ENCODE measurements at regions not wholly inside any gene's neighbourhood (a gene's known extent, or its start where the extent isn't known, plus 50 kb on each side); places are given as distances from the start of the nearest gene placed in this dataset.

- H3K27ac ChIP-seq (ENCODE audit: low read length, poor library complexity, severe bottlenecking) = no peak overlapping the region
- H2AFZ ChIP-seq (ENCODE audit: low read depth, low read length) = no peak overlapping the region
- H2BK5ac ChIP-seq (ENCODE audit: low read depth, low read length, poor library complexity, severe bottlenecking) = no peak overlapping the region
- no peak overlapping the region for H2AK5ac ChIP-seq (ENCODE audit: low read length, severe bottlenecking)
- no peak for DNase-seq
- 92% methylated on average over 4 of the region's 5 CpGs for WGBS
- no peak overlapping the region for H4K8ac ChIP-seq (ENCODE audit: low read length)
- no peak overlapping the region for H3K4ac ChIP-seq (ENCODE audit: low read depth in 1 of 2, low read length in 2 of 2)
- no peak overlapping the region for H2BK12ac ChIP-seq (ENCODE audit: low read length in 2 of 2)
- H3K4me2 ChIP-seq (ENCODE audit: low read length, poor library complexity, severe bottlenecking) = no peak overlapping the region
- H3K4me1 ChIP-seq (ENCODE audit: control insufficient read depth, insufficient read depth, low read depth, low read length) = peaks cover 1% of the 10 kb centered on the region
- H3K9me3 ChIP-seq (ENCODE audit: control insufficient read depth, low read length) = no peaks in the 10 kb centered on the region
- H3K23ac ChIP-seq (ENCODE audit: low read length in 2 of 2) = no peak overlapping the region
- H3K27me3 ChIP-seq (ENCODE audit: control insufficient read depth in 1 of 2, insufficient read depth in 1 of 2, low read length in 2 of 2) = no peaks in the 10 kb centered on the region
- H3K36me3 ChIP-seq (ENCODE audit: control insufficient read depth in 1 of 2, insufficient read depth in 2 of 2, low read depth in 1 of 2, low read length in 2 of 2) = no peaks in the 10 kb centered on the region
- H2BK120ac ChIP-seq (ENCODE audit: low read depth, low read length) = no peak overlapping the region
- H4K91ac ChIP-seq (ENCODE audit: low read length) = no peak overlapping the region
- H3K14ac ChIP-seq (ENCODE audit: low read length in 2 of 2) = no peak overlapping the region
- H3K4me3 ChIP-seq (ENCODE audit: insufficient read depth in 1 of 2, low read depth in 1 of 2, low read length in 2 of 2) = no peak overlapping the region
- H3K18ac ChIP-seq (ENCODE audit: low read depth in 1 of 2, low read length in 2 of 2) = no peak overlapping the region
- H2BK15ac ChIP-seq (ENCODE audit: low read depth, poor library complexity, severe bottlenecking) = no peak overlapping the region
- no peak overlapping the region for H3K9ac ChIP-seq (ENCODE audit: low read length)
- no peaks in the 10 kb centered on the region for H3K79me1 ChIP-seq (replicated peaks; ENCODE audit: low read length, poor library complexity, severe bottlenecking)
These were observed 722.6 kb upstream of the NRSN1 start for GRCh38 chr6:23403460-23403859.

GRCh38 chr6:23409531-23409930, 716.5 kb upstream of the NRSN1 start:
- Histone ChIP-seq H2BK120ac (ENCODE audit: low read depth, low read length) (no peak overlapping the region), H3K14ac (ENCODE audit: low read length in 2 of 2) (no peak overlapping the region), H2BK12ac (ENCODE audit: low read length in 2 of 2) (no peak overlapping the region), H3K4me1 (ENCODE audit: control insufficient read depth, insufficient read depth, low read depth, low read length) (no peaks in the 10 kb centered on the region), H2BK5ac (ENCODE audit: low read depth, low read length, poor library complexity, severe bottlenecking) (no peak overlapping the region), H2AK5ac (ENCODE audit: low read length, severe bottlenecking) (no peak overlapping the region), H4K91ac (ENCODE audit: low read length) (no peak overlapping the region), H3K36me3 (ENCODE audit: control insufficient read depth in 1 of 2, insufficient read depth in 2 of 2, low read depth in 1 of 2, low read length in 2 of 2) (no peaks in the 10 kb centered on the region), H3K23ac (ENCODE audit: low read length in 2 of 2) (no peak overlapping the region), H3K4me3 (ENCODE audit: insufficient read depth in 1 of 2, low read depth in 1 of 2, low read length in 2 of 2) (no peak overlapping the region), H2AFZ (ENCODE audit: low read depth, low read length) (no peak overlapping the region), H3K27ac (ENCODE audit: low read length, poor library complexity, severe bottlenecking) (no peak overlapping the region), H3K4me2 (ENCODE audit: low read length, poor library complexity, severe bottlenecking) (no peak overlapping the region), H3K9me3 (ENCODE audit: control insufficient read depth, low read length) (no peaks in the 10 kb centered on the region), H3K18ac (ENCODE audit: low read depth in 1 of 2, low read length in 2 of 2) (no peak overlapping the region), H3K79me1 (replicated peaks; ENCODE audit: low read length, poor library complexity, severe bottlenecking) (no peaks in the 10 kb centered on the region), H2BK15ac (ENCODE audit: low read depth, poor library complexity, severe bottlenecking) (no peak overlapping the region), H3K9ac (ENCODE audit: low read length) (no peak overlapping the region), H4K8ac (ENCODE audit: low read length) (no peak overlapping the region), H3K27me3 (ENCODE audit: control insufficient read depth in 1 of 2, insufficient read depth in 1 of 2, low read length in 2 of 2) (no peaks in the 10 kb centered on the region), H3K4ac (ENCODE audit: low read depth in 1 of 2, low read length in 2 of 2) (no peak overlapping the region)
- 62% methylated on average over 7 of the region's 7 CpGs for WGBS
- no peak for DNase-seq

GRCh38 chr6:23410439-23410838, 715.6 kb upstream of the NRSN1 start:
- no peak overlapping the region for H4K91ac ChIP-seq (ENCODE audit: low read length)
- H2AK5ac ChIP-seq (ENCODE audit: low read length, severe bottlenecking) = no peak overlapping the region
- H3K4me2 ChIP-seq (ENCODE audit: low read length, poor library complexity, severe bottlenecking) = no peak overlapping the region
- no peak overlapping the region for H2AFZ ChIP-seq (ENCODE audit: low read depth, low read length)
- DNase-seq = no peak
- no peak overlapping the region for H3K23ac ChIP-seq (ENCODE audit: low read length in 2 of 2)
- no peaks in the 10 kb centered on the region for H3K27me3 ChIP-seq (ENCODE audit: control insufficient read depth in 1 of 2, insufficient read depth in 1 of 2, low read length in 2 of 2)
- H2BK15ac ChIP-seq (ENCODE audit: low read depth, poor library complexity, severe bottlenecking) = no peak overlapping the region
- no peak overlapping the region for H3K14ac ChIP-seq (ENCODE audit: low read length in 2 of 2)
- H3K4ac ChIP-seq (ENCODE audit: low read depth in 1 of 2, low read length in 2 of 2) = no peak overlapping the region
- no peak overlapping the region for H4K8ac ChIP-seq (ENCODE audit: low read length)
- no peak overlapping the region for H3K9ac ChIP-seq (ENCODE audit: low read length)
- no peaks in the 10 kb centered on the region for H3K4me1 ChIP-seq (ENCODE audit: control insufficient read depth, insufficient read depth, low read depth, low read length)
- no peak overlapping the region for H2BK12ac ChIP-seq (ENCODE audit: low read length in 2 of 2)
- no peak overlapping the region for H3K4me3 ChIP-seq (ENCODE audit: insufficient read depth in 1 of 2, low read depth in 1 of 2, low read length in 2 of 2)
- H3K9me3 ChIP-seq (ENCODE audit: control insufficient read depth, low read length) = no peaks in the 10 kb centered on the region
- H3K79me1 ChIP-seq (replicated peaks; ENCODE audit: low read length, poor library complexity, severe bottlenecking) = no peaks in the 10 kb centered on the region
- H2BK5ac ChIP-seq (ENCODE audit: low read depth, low read length, poor library complexity, severe bottlenecking) = no peak overlapping the region
- H3K18ac ChIP-seq (ENCODE audit: low read depth in 1 of 2, low read length in 2 of 2) = no peak overlapping the region
- 94% methylated on average over 8 of the region's 8 CpGs for WGBS
- no peak overlapping the region for H2BK120ac ChIP-seq (ENCODE audit: low read depth, low read length)
- no peak overlapping the region for H3K27ac ChIP-seq (ENCODE audit: low read length, poor library complexity, severe bottlenecking)
- no peaks in the 10 kb centered on the region for H3K36me3 ChIP-seq (ENCODE audit: control insufficient read depth in 1 of 2, insufficient read depth in 2 of 2, low read depth in 1 of 2, low read length in 2 of 2)

GRCh38 chr6:23412770-23413169, 713.2 kb upstream of the NRSN1 start:
- H3K4me1 ChIP-seq (ENCODE audit: control insufficient read depth, insufficient read depth, low read depth, low read length) = no peaks in the 10 kb centered on the region
- no peak overlapping the region for H3K23ac ChIP-seq (ENCODE audit: low read length in 2 of 2)
- no peak overlapping the region for H2BK120ac ChIP-seq (ENCODE audit: low read depth, low read length)
- H3K4me3 ChIP-seq (ENCODE audit: insufficient read depth in 1 of 2, low read depth in 1 of 2, low read length in 2 of 2) = no peak overlapping the region
- no peak overlapping the region for H3K4ac ChIP-seq (ENCODE audit: low read depth in 1 of 2, low read length in 2 of 2)
- H3K9ac ChIP-seq (ENCODE audit: low read length) = no peak overlapping the region
- no peak overlapping the region for H2BK15ac ChIP-seq (ENCODE audit: low read depth, poor library complexity, severe bottlenecking)
- no peaks in the 10 kb centered on the region for H3K36me3 ChIP-seq (ENCODE audit: control insufficient read depth in 1 of 2, insufficient read depth in 2 of 2, low read depth in 1 of 2, low read length in 2 of 2)
- no peak overlapping the region for H4K8ac ChIP-seq (ENCODE audit: low read length)
- no peak overlapping the region for H3K4me2 ChIP-seq (ENCODE audit: low read length, poor library complexity, severe bottlenecking)
- H4K91ac ChIP-seq (ENCODE audit: low read length) = no peak overlapping the region
- no peaks in the 10 kb centered on the region for H3K27me3 ChIP-seq (ENCODE audit: control insufficient read depth in 1 of 2, insufficient read depth in 1 of 2, low read length in 2 of 2)
- H2BK12ac ChIP-seq (ENCODE audit: low read length in 2 of 2) = no peak overlapping the region
- no peak for DNase-seq
- no peak overlapping the region for H2AFZ ChIP-seq (ENCODE audit: low read depth, low read length)
- H3K9me3 ChIP-seq (ENCODE audit: control insufficient read depth, low read length) = no peaks in the 10 kb centered on the region
- H3K14ac ChIP-seq (ENCODE audit: low read length in 2 of 2) = no peak overlapping the region
- no peaks in the 10 kb centered on the region for H3K79me1 ChIP-seq (replicated peaks; ENCODE audit: low read length, poor library complexity, severe bottlenecking)
- H3K18ac ChIP-seq (ENCODE audit: low read depth in 1 of 2, low read length in 2 of 2) = no peak overlapping the region
- H2AK5ac ChIP-seq (ENCODE audit: low read length, severe bottlenecking) = no peak overlapping the region
- no peak overlapping the region for H3K27ac ChIP-seq (ENCODE audit: low read length, poor library complexity, severe bottlenecking)
- H2BK5ac ChIP-seq (ENCODE audit: low read depth, low read length, poor library complexity, severe bottlenecking) = no peak overlapping the region
